ENCODE measurements at regions not wholly inside any gene's neighbourhood (a gene's known extent, or its start where the extent isn't known, plus 50 kb on each side); places are given as distances from the start of the nearest gene placed in this dataset.

DNA sequence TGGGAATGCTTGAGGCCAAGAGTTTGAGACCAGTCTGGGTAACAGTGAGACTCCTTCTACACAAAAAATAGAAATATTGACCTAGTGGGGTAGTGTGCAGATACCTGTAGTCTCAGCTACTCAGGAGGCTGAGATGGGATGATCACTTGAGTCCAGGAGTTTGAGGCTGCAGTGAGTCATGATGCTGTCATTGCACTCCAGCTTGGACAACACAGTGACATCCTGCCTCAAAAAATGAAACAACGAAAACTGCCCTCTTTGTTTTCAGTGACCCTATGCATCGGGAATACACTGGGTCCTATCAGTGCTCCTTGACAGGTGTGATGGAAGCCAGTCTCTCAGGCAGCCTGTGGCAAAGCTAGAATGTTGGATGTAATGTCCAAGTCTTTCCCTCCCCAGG lies 311.5 kb upstream of the OR4E1 start:
- TF ChIP-seq, protein P1, sequence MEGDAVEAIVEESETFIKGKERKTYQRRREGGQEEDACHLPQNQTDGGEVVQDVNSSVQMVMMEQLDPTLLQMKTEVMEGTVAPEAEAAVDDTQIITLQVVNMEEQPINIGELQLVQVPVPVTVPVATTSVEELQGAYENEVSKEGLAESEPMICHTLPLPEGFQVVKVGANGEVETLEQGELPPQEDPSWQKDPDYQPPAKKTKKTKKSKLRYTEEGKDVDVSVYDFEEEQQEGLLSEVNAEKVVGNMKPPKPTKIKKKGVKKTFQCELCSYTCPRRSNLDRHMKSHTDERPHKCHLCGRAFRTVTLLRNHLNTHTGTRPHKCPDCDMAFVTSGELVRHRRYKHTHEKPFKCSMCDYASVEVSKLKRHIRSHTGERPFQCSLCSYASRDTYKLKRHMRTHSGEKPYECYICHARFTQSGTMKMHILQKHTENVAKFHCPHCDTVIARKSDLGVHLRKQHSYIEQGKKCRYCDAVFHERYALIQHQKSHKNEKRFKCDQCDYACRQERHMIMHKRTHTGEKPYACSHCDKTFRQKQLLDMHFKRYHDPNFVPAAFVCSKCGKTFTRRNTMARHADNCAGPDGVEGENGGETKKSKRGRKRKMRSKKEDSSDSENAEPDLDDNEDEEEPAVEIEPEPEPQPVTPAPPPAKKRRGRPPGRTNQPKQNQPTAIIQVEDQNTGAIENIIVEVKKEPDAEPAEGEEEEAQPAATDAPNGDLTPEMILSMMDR (optimal IDR thresholded peaks at IDR 0.05 in 1 of 3, IDR thresholded peaks at IDR 0.05 in 1 of 3, conservative IDR thresholded peaks at IDR 0.05 in 1 of 3; ENCODE audit: extremely low read depth in 1 of 3, insufficient read depth in 2 of 3, low read length in 3 of 3), result no peak
- no peak for TF ChIP-seq EZH2 (IDR thresholded peaks at IDR 0.05; ENCODE audit: low read length)
